HFFc6 (cell line): ENCODE measurements at regions not wholly inside any gene's neighbourhood (a gene's known extent, or its start where the extent isn't known, plus 50 kb on each side); places are given as distances from the start of the nearest gene placed in this dataset.

Source experiments
- DNase-seq: peaks from one replicate; pipeline ENCODE4 v3.0.0-alpha.2; 2018
- H3K27ac Mint-ChIP-seq: 2 replicates; pipeline ENCODE4 v1.8.0; 2020; ENCODE audit warnings: mild to moderate bottlenecking, mixed read lengths
- H3K27me3 Mint-ChIP-seq: 2 replicates; pipeline ENCODE4 v1.8.0; 2021; ENCODE audit warnings: mild to moderate bottlenecking, moderate library complexity, mixed read lengths; ENCODE audit not compliant: insufficient read depth
- H3K36me3 Mint-ChIP-seq: 2 replicates; pipeline ENCODE4 v1.8.0; 2021; ENCODE audit warnings: low read depth, mixed read lengths
- H3K4me1 Mint-ChIP-seq: 2 replicates; pipeline ENCODE4 v1.8.0; 2020; ENCODE audit warnings: low read depth, mixed read lengths
- H3K4me3 Mint-ChIP-seq: 2 replicates; pipeline ENCODE4 v1.8.0; 2020; ENCODE audit warnings: mild to moderate bottlenecking, moderate library complexity, mixed read lengths
- H3K9me3 Mint-ChIP-seq: 2 replicates; pipeline ENCODE4 v1.8.0; 2020; ENCODE audit warnings: mild to moderate bottlenecking, mixed read lengths
- CTCF ChIP-seq: fragments of 200-600 bp; sonication (generic); IDR thresholded peaks from 2 replicates; pipeline ENCODE4 v1.5.0; 2021; ENCODE audit warnings: antibody characterized with exemption, mild to moderate bottlenecking

DNA sequence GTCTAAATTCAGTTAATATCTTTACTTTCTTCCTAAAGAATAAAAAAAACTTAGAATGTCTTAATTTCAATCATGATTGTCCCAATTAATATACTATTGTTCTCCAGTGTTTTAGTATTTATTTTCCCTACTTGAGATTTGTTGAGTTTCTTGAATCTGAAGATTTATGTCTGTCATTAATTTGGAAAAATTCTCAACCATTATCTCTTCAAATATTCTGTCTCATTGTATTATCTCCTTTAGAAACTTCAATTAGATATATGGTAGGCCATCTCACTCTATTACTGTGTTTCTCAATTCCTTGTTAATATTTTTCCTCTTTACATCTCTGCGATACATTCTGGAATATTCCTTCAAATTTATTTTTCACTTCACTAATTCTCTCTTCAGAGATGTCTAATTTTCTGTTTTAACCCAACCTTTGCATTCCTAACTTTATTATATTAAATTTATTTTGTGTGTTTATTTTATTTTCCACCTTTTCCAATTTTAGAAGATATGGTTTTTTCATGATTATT, 268.6 kb downstream of the QKI start:
- Mint-ChIP-seq H3K27ac (no peak overlapping the region), H3K36me3 (no peaks in the 10 kb centered on the region), H3K4me3 (no peak overlapping the region), H3K9me3 (no peaks in the 10 kb centered on the region; the same call in 1 of the 2 replicates), H3K27me3 (no peaks in the 10 kb centered on the region), H3K4me1 (no peaks in the 10 kb centered on the region)
- no peak for DNase-seq
- no peak for TF ChIP-seq CTCF

DNA sequence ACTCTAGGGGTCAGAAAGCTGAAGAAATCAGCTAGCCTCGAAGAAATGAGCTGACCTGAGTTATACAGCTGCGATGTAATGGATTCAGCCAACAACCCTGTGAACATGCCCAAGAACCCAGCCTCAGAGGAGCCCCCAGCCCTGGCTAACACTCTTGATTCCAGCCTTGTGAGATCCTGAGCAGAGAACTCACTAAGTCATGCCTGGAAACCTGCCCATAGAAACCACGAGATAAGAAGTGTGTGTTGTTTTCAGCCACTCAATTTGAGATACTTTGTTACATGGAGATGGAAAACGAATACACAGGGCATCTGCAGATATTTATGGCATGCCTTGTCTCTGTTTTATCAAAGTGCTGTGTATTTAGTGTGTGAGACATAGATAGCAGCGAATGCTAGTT, 265.2 kb downstream of the QKI start:
- Mint-ChIP-seq H3K27me3 (no peaks in the 10 kb centered on the region; the same call in 1 of the 2 replicates), H3K4me1 (no peaks in the 10 kb centered on the region), H3K27ac (no peak overlapping the region), H3K4me3 (no peak overlapping the region), H3K9me3 (no peaks in the 10 kb centered on the region; the same call in 1 of the 2 replicates), H3K36me3 (no peaks in the 10 kb centered on the region)
- no peak for DNase-seq
- TF ChIP-seq CTCF = no peak

DNA sequence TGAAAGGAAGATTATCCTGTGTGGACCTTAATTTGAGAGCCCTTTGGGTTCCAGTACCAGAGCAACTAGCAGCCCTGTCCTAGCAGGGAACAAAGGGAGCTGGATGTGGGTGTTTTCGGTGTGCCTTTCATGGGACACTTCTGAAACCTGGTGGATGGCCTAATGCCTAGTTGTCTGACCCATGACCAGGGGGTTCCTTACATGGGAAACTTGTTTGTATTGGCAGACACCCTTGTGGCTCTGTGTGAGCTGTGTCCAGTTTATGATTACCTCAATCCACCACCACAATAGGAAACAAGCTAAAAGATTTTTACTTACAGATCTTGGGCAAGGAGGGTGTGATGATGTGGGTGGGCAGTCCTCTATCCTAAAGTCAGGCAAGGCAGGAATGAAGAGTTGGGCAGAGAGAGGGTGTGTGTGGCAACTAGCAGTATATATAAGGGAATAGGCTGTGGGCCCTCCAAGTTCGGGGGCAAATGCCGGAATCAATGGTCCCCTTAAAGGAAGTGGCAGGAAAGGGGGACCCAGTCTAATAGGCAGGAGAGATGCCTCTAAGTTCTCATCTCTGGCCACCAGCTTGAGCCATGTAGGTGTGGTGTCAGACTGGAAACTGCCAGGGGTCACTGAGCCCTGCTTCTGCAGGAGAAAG, 264.6 kb downstream of the QKI start:
- Mint-ChIP-seq H3K9me3 (no peaks in the 10 kb centered on the region; the same call in 1 of the 2 replicates), H3K36me3 (no peaks in the 10 kb centered on the region), H3K27me3 (no peaks in the 10 kb centered on the region; the same call in 1 of the 2 replicates), H3K27ac (no peak overlapping the region), H3K4me1 (no peaks in the 10 kb centered on the region), H3K4me3 (no peak overlapping the region)
- no peak for TF ChIP-seq CTCF
- DNase-seq = no peak

- H3K27me3 Mint-ChIP-seq = no peaks in the 10 kb centered on the region; the same call in 1 of the 2 replicates
- no peak overlapping the region for H3K27ac Mint-ChIP-seq
- no peaks in the 10 kb centered on the region for H3K4me1 Mint-ChIP-seq
- TF ChIP-seq CTCF = no peak
- no peaks in the 10 kb centered on the region for H3K36me3 Mint-ChIP-seq
- H3K9me3 Mint-ChIP-seq = no peaks in the 10 kb centered on the region
- no peak overlapping the region for H3K4me3 Mint-ChIP-seq
- DNase-seq = no peak
These were observed 261.1 kb downstream of the QKI start for GRCh38 chr6:163675611-163676010.

DNA sequence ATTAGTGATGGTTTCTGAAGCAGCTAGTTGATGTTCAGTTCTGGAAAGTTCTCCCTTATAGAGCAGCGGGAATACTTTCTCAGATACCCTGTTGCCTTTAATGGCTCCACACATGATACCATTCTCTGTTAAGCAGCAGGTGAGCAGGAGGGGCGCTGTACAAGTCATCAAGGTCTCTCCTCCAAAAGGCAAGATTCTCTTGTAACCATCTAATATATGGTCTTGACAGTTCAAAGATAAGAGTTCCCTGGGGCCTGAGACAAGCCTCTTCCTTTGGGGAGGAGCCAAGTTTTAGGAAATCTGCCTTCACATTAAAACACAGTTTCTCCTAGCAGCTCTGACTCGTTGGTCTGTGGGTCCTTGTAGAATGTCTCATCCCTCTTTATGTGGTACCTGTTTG, 258.2 kb downstream of the QKI start:
- Mint-ChIP-seq H3K9me3 (no peaks in the 10 kb centered on the region), H3K36me3 (no peaks in the 10 kb centered on the region), H3K4me3 (no peak overlapping the region), H3K27me3 (no peaks in the 10 kb centered on the region; the same call in 1 of the 2 replicates), H3K4me1 (no peaks in the 10 kb centered on the region), H3K27ac (no peak overlapping the region)
- no peak for DNase-seq
- no peak for TF ChIP-seq CTCF
